ENCODE measurements at regions not wholly inside any gene's neighbourhood (a gene's known extent, or its start where the extent isn't known, plus 50 kb on each side); places are given as distances from the start of the nearest gene placed in this dataset.

DNA sequence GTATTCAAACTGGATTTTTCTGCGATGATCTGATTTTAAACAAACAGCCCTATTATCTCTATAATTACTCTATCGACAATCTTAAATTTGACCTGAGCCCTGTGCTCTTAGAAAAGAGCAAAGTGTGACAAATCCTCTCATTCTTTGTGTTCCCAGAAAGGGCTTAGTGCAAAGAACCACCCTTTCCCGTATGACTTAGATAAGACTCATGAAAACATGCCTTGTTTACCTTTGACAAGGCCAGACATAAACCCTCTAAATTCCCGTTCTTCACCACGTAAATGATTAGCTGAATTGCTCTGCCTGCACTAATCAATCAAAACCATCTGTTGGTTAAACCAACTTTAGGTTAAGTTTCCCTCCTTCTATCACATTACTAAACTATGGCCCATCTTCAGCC is 285.7 kb upstream of the SEL1L start:
- TF ChIP-seq, protein P1, sequence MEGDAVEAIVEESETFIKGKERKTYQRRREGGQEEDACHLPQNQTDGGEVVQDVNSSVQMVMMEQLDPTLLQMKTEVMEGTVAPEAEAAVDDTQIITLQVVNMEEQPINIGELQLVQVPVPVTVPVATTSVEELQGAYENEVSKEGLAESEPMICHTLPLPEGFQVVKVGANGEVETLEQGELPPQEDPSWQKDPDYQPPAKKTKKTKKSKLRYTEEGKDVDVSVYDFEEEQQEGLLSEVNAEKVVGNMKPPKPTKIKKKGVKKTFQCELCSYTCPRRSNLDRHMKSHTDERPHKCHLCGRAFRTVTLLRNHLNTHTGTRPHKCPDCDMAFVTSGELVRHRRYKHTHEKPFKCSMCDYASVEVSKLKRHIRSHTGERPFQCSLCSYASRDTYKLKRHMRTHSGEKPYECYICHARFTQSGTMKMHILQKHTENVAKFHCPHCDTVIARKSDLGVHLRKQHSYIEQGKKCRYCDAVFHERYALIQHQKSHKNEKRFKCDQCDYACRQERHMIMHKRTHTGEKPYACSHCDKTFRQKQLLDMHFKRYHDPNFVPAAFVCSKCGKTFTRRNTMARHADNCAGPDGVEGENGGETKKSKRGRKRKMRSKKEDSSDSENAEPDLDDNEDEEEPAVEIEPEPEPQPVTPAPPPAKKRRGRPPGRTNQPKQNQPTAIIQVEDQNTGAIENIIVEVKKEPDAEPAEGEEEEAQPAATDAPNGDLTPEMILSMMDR (IDR thresholded peaks at IDR 0.05): no peak
- no peak overlapping the region for H3K27ac ChIP-seq
- DNase-seq (no peak), ATAC-seq (no peak)
- no peaks in the 10 kb centered on the region for H3K27me3 ChIP-seq
- H3K4me1 ChIP-seq: no peaks in the 10 kb centered on the region
- H3K9me3 ChIP-seq: no peaks in the 10 kb centered on the region
- H3K36me3 ChIP-seq: no peaks in the 10 kb centered on the region
- H3K4me3 ChIP-seq: no peak overlapping the region
- intact Hi-C loops (cut with DNase I): no loop called here

DNA sequence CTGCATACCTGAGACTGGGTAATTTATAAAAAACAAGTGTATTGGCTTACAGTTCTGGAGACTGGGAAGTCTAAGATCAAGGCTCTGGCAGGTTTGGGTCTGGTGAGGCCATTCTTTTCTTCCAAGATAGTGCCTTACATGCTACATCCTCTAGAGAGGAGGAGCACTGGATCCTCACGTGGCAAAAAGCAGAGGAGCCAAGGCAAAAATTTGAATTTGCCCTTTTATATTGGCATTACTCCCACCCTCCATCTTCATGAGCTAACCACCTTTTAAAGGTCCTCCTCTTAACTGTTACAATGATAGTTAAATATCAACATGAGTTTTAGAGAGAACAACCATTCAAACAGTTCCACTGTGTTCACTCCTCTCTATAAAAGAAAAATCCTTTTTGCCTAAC is 286.3 kb upstream of the SEL1L start:
- no peak overlapping the region for H3K27ac ChIP-seq
- ATAC-seq: no peak

DNA sequence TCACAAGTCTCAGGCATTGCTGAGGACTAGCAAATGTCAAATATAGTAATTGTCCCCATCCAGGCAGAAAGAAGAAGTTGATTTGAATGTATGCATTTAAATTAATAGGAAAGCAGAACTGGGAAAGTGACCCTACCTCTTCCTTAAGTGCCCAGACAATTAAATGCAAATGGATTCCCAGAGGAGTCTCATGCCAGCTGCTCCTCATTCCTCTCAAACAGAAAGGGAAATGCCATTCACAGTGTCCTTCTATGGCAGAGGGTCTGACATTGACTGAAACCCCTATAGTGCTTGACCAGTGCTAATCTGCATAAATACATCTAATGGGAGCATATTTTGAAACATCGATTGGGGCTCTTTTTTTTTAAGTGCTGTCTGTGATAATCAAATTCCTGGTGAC is 292.4 kb upstream of the SEL1L start:
- Histone ChIP-seq H3K27ac (no peak overlapping the region), H3K4me1 (no peaks in the 10 kb centered on the region), H3K4me3 (no peak overlapping the region), H3K27me3 (no peaks in the 10 kb centered on the region), H3K36me3 (no peaks in the 10 kb centered on the region), H3K9me3 (no peaks in the 10 kb centered on the region)
- TF ChIP-seq, protein P1 (IDR thresholded peaks at IDR 0.05): no peak
- no peak for DNase-seq
- ATAC-seq: no peak
- intact Hi-C loops (cut with DNase I): no loop called here

More for the DNA sequence above, 286.3 kb upstream of the SEL1L start:
- Histone ChIP-seq H3K36me3 (no peaks in the 10 kb centered on the region), H3K4me3 (no peak overlapping the region), H3K27me3 (no peaks in the 10 kb centered on the region), H3K4me1 (no peaks in the 10 kb centered on the region), H3K9me3 (no peaks in the 10 kb centered on the region)
- TF ChIP-seq, protein P1 (IDR thresholded peaks at IDR 0.05): no peak
- intact Hi-C loops (cut with DNase I): no loop called here
- DNase-seq: no peak

DNA sequence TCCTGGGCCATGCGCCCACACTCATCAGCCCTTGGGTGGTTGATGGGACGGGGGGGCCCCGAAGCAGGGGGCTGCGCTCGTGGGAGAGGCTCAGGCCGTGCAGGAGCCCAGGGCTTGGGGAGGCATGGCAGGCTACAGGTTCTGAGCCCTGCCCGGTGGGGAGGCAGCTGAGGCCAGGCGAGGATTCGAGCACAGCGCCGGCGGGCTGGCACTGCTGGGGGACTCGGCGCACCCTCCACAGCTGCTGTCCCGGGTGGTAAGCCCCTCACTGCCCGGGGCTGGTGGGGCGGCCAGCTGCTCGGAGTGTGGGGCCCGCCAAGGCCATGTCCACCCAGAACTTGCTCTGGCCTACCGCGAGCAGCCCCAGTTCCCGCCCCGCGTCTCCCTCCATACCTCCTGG is 295.8 kb upstream of the SEL1L start:
- Histone ChIP-seq H3K27me3 (no peaks in the 10 kb centered on the region), H3K9me3 (no peaks in the 10 kb centered on the region), H3K36me3 (no peaks in the 10 kb centered on the region), H3K4me3 (no peak overlapping the region), H3K27ac (no peak overlapping the region), H3K4me1 (no peaks in the 10 kb centered on the region)
- peak; percentile 36 for ATAC-seq
- DNase-seq: no peak
- TF ChIP-seq, protein P1 (IDR thresholded peaks at IDR 0.05): no peak
- intact Hi-C loops (cut with DNase I): no loop called here

DNA sequence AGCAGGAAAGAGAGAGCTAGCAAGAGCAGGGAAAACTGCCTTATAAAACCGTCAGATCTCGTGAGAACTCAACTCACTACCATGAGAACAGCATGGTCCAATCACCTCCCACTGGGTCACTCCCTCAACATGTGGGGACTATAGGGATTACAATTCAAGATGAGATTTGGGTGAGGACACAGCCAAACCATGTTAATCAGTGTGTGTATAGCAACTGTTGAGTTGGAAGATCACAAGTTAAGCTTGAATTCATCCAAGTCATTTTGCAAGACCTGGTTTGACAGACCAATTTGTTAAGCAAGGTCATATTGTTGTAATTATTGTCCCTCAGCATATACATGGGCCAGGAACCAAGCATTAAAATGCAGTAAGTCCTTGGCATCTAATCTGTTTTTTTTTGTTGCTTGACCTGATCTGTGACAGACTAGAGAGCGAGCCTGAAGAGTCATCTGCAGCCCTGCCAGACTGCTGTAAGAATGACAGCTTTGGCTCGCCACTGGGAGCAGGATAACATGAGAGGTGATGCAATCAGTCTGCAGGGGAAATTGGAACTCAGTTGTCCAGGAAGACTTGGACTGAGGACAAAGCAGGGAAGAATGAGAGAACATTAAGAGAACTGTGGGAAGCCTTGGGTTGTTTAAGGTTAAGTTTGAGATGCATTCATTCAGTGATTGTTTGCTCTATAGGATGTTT is 297.6 kb upstream of the SEL1L start:
- Histone ChIP-seq H3K4me3 (no peak overlapping the region), H3K4me1 (no peaks in the 10 kb centered on the region), H3K27ac (no peak overlapping the region), H3K36me3 (no peaks in the 10 kb centered on the region), H3K27me3 (no peaks in the 10 kb centered on the region), H3K9me3 (peaks cover 8% of the 10 kb centered on the region)
- ATAC-seq (no peak), DNase-seq (no peak)
- intact Hi-C loops (cut with DNase I): no loop called here
- TF ChIP-seq, protein P1 (IDR thresholded peaks at IDR 0.05): no peak

DNA sequence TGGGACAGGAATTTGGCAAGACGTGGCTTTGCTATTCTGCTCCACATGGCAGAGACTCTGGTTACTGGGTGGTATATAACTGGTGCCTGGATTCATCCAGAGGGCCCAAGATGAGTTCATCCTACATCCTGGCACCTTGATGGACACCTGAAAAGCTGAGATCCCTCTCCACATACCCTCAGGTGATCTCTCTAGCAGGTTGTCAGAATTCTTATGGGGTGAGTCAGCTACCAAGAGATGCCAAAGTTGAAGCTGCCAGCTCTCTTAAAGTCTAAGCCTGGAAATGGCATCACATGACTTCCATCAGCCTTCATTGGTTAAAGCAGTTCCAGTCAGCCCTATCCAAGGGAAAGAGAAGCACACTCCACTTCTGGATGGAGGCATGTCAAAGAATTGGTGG is 300.7 kb upstream of the SEL1L start:
- Histone ChIP-seq H3K36me3 (no peaks in the 10 kb centered on the region), H3K4me3 (no peak overlapping the region), H3K4me1 (no peaks in the 10 kb centered on the region), H3K9me3 (peaks cover 11% of the 10 kb centered on the region), H3K27ac (no peak overlapping the region), H3K27me3 (no peaks in the 10 kb centered on the region)
- no peak for ATAC-seq
- TF ChIP-seq, protein P1 (IDR thresholded peaks at IDR 0.05): no peak
- no peak for DNase-seq
- intact Hi-C loops (cut with DNase I): no loop called here
